SH-SY5Y (cell line): ENCODE measurements at regions not wholly inside any gene's neighbourhood (a gene's known extent, or its start where the extent isn't known, plus 50 kb on each side); places are given as distances from the start of the nearest gene placed in this dataset.

ENCODE experiments used
- GATA2 ChIP-seq: IDR thresholded peaks from 2 replicates; pipeline ENCODE4 v1.6.1; 2011; ENCODE audit warnings: mild to moderate bottlenecking, low read depth, low read length
- GATA3 ChIP-seq: IDR thresholded peaks from 2 replicates; pipeline ENCODE4 v1.6.1; 2011; ENCODE audit warnings: low read depth, mild to moderate bottlenecking, low read length, moderate library complexity

- TF ChIP-seq GATA3 (no peak), GATA2 (no peak)
Observed at GRCh38 chr2:4190548-4190947, 487.2 kb downstream of the DCDC2C start.

- TF ChIP-seq GATA2 (no peak), GATA3 (no peak)
Observed at GRCh38 chr2:4192119-4192518, 488.7 kb downstream of the DCDC2C start.

GRCh38 chr2:4214444-4215205, 511.2 kb downstream of the DCDC2C start:
- TF ChIP-seq GATA2 (no peak), GATA3 (no peak)

GRCh38 chr2:4217737-4218136, 514.4 kb downstream of the DCDC2C start:
- TF ChIP-seq GATA2 (no peak), GATA3 (no peak)

GRCh38 chr2:4219101-4219500, 515.7 kb downstream of the DCDC2C start:
- no peak for TF ChIP-seq GATA3
- TF ChIP-seq GATA2, result no peak

GRCh38 chr2:4219571-4219970, 516.2 kb downstream of the DCDC2C start:
- TF ChIP-seq GATA2, result no peak
- no peak for TF ChIP-seq GATA3

- TF ChIP-seq GATA2 (no peak), GATA3 (no peak)
Observed at GRCh38 chr2:4221434-4221833, 518.1 kb downstream of the DCDC2C start.

GRCh38 chr2:4221845-4222244, 518.5 kb downstream of the DCDC2C start:
- TF ChIP-seq GATA2, result no peak
- no peak for TF ChIP-seq GATA3

GRCh38 chr2:4246364-4247131, 543.2 kb downstream of the DCDC2C start:
- TF ChIP-seq GATA3, result no peak
- no peak for TF ChIP-seq GATA2

- no peak for TF ChIP-seq GATA2
Observed at GRCh38 chr2:4247791-4248190, 544.4 kb downstream of the DCDC2C start.

- TF ChIP-seq GATA2 (no peak), GATA3 (no peak)
Observed at GRCh38 chr2:4255491-4255890, 552.1 kb downstream of the DCDC2C start.

- TF ChIP-seq GATA2, result no peak
- no peak for TF ChIP-seq GATA3
Observed at GRCh38 chr2:4256351-4256750, 553.0 kb downstream of the DCDC2C start.

GRCh38 chr2:4258563-4258962, 555.2 kb downstream of the DCDC2C start:
- TF ChIP-seq GATA3 (no peak), GATA2 (no peak)

- TF ChIP-seq GATA3, result no peak
- TF ChIP-seq GATA2, result no peak
Observed at GRCh38 chr2:4265936-4266335, 562.6 kb downstream of the DCDC2C start.

GRCh38 chr2:4269885-4270284, 566.5 kb downstream of the DCDC2C start:
- TF ChIP-seq GATA2, result no peak
- TF ChIP-seq GATA3, result no peak

- TF ChIP-seq GATA2 (no peak), GATA3 (no peak)
Observed at GRCh38 chr2:4272261-4272858, 569.0 kb downstream of the DCDC2C start.
